ENCODE measurements at regions not wholly inside any gene's neighbourhood (a gene's known extent, or its start where the extent isn't known, plus 50 kb on each side); places are given as distances from the start of the nearest gene placed in this dataset.

DNA sequence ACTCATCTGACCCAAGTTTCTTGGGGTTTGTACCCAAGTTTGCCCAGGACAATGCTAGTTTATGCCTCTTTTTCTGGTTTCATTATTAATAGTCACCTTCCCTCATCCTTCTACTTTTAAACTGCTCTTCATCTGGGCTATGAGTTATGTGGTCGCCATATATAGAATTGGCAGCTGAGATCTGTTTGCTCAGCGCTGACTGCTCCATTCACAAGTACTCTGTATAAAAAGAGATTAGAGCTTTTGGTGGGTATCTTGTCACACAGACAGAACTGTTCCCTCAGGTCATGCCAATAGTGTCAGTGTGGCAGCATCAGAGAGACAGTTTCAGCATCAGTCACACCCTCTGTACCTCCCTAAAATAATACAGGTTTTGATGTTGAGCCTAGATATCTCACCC lies 326.0 kb downstream of the RAB38 start:
- TF ChIP-seq, protein P1, sequence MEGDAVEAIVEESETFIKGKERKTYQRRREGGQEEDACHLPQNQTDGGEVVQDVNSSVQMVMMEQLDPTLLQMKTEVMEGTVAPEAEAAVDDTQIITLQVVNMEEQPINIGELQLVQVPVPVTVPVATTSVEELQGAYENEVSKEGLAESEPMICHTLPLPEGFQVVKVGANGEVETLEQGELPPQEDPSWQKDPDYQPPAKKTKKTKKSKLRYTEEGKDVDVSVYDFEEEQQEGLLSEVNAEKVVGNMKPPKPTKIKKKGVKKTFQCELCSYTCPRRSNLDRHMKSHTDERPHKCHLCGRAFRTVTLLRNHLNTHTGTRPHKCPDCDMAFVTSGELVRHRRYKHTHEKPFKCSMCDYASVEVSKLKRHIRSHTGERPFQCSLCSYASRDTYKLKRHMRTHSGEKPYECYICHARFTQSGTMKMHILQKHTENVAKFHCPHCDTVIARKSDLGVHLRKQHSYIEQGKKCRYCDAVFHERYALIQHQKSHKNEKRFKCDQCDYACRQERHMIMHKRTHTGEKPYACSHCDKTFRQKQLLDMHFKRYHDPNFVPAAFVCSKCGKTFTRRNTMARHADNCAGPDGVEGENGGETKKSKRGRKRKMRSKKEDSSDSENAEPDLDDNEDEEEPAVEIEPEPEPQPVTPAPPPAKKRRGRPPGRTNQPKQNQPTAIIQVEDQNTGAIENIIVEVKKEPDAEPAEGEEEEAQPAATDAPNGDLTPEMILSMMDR (IDR thresholded peaks at IDR 0.05; ENCODE audit: low read depth, low read length, poor library complexity, severe bottlenecking), result no peak
- TF ChIP-seq EZH2phosphoT487 (IDR thresholded peaks at IDR 0.05; ENCODE audit: borderline replicate concordance, low read length), result no peak
